Epithelial cell of prostate (primary cell): ENCODE measurements at regions not wholly inside any gene's neighbourhood (a gene's known extent, or its start where the extent isn't known, plus 50 kb on each side); places are given as distances from the start of the nearest gene placed in this dataset.

ENCODE experiments used
- DNase-seq: peaks from one replicate; pipeline ENCODE4 v3.0.0-alpha.2; 2011; ENCODE audit warnings: low read depth, low spot score
- H3K27ac ChIP-seq: fragments of 450-650 bp; 2 replicates; pipeline ENCODE4 v1.5.1; 2017; ENCODE audit warnings: mild to moderate bottlenecking

GRCh38 chr20:53839423-53840176 lies 230.8 kb downstream of the BCAS1 start:
- no peak for DNase-seq
- H3K27ac ChIP-seq: no peak overlapping the region

GRCh38 chr20:53838311-53838868 lies 232.0 kb downstream of the BCAS1 start:
- H3K27ac ChIP-seq: no peak overlapping the region
- DNase-seq: no peak

- no peak for DNase-seq
- no peak overlapping the region for H3K27ac ChIP-seq
These were observed 233.1 kb downstream of the BCAS1 start for GRCh38 chr20:53837126-53837826.

GRCh38 chr20:53834749-53835148 lies 235.6 kb downstream of the BCAS1 start:
- H3K27ac ChIP-seq: no peak overlapping the region

GRCh38 chr20:53834062-53834442 lies 236.3 kb downstream of the BCAS1 start:
- no peak overlapping the region for H3K27ac ChIP-seq
- DNase-seq: no peak

More at GRCh38 chr20:53834749-53835148, 235.6 kb downstream of the BCAS1 start:
- DNase-seq: no peak

- no peak for DNase-seq
- H3K27ac ChIP-seq: no peak overlapping the region
These were observed 236.9 kb downstream of the BCAS1 start for GRCh38 chr20:53833333-53834061.

GRCh38 chr20:53832499-53832898 lies 237.9 kb downstream of the BCAS1 start:
- DNase-seq: no peak
- no peak overlapping the region for H3K27ac ChIP-seq

GRCh38 chr20:53831812-53832211 lies 238.2 kb upstream of the ZNF217 start:
- no peak for DNase-seq
- H3K27ac ChIP-seq: no peak overlapping the region

GRCh38 chr20:53831228-53831627 lies 237.6 kb upstream of the ZNF217 start:
- H3K27ac ChIP-seq: no peak overlapping the region
- DNase-seq: no peak

GRCh38 chr20:53829724-53830521 lies 236.3 kb upstream of the ZNF217 start:
- H3K27ac ChIP-seq: peak overlapping the region; percentile 99
- no peak for DNase-seq

- H3K27ac ChIP-seq: peak overlapping the region; percentile 99
- peak; percentile 78 for DNase-seq
These were observed 235.7 kb upstream of the ZNF217 start for GRCh38 chr20:53829255-53829723.

- peak overlapping the region; percentile 99 for H3K27ac ChIP-seq
- no peak for DNase-seq
These were observed 235.1 kb upstream of the ZNF217 start for GRCh38 chr20:53828682-53829254.

- peak; percentile 62 for DNase-seq
- H3K27ac ChIP-seq: peak overlapping the region; percentile 99
These were observed 234.5 kb upstream of the ZNF217 start for GRCh38 chr20:53828088-53828681.

- H3K27ac ChIP-seq: peak overlapping the region; percentile 99
These were observed 233.9 kb upstream of the ZNF217 start for GRCh38 chr20:53827292-53828087.

GRCh38 chr20:53826597-53827291 lies 233.1 kb upstream of the ZNF217 start:
- peak overlapping the region; percentile 99 for H3K27ac ChIP-seq
- no peak for DNase-seq

More at GRCh38 chr20:53827292-53828087, 233.9 kb upstream of the ZNF217 start:
- DNase-seq: no peak

GRCh38 chr20:53826090-53826489 lies 232.5 kb upstream of the ZNF217 start:
- DNase-seq: no peak
- no peak overlapping the region for H3K27ac ChIP-seq

GRCh38 chr20:53825282-53825681 lies 231.6 kb upstream of the ZNF217 start:
- no peak overlapping the region for H3K27ac ChIP-seq
- no peak for DNase-seq

- H3K27ac ChIP-seq: no peak overlapping the region
- no peak for DNase-seq
These were observed 231.1 kb upstream of the ZNF217 start for GRCh38 chr20:53824779-53825178.
